Right lobe of liver (tissue), 6 donors: ENCODE measurements at regions not wholly inside any gene's neighbourhood (a gene's known extent, or its start where the extent isn't known, plus 50 kb on each side); places are given as distances from the start of the nearest gene placed in this dataset.

Experiments used
- ATAC-seq, 4 donors: fragments of 200-7000 bp; cut with Tn5 transposase; one replicate each; pipeline ENCODE4 v1.9.1; 2020; ENCODE audit warnings: mild to moderate bottlenecking in 4 of 4, moderate library complexity in 4 of 4
- DNase-seq, 3 donors: peaks; one replicate each; pipeline ENCODE4 v3.0.0-alpha.2; 2020
- H3K27ac ChIP-seq, 3 donors: fragments of 200-600 bp; one replicate each; pipeline ENCODE4 v1.8.0; 2022
- H3K27me3 ChIP-seq, 2 donors: fragments of 200-600 bp; one replicate each; pipeline ENCODE4 v1.8.0; 2022
- H3K36me3 ChIP-seq, 4 donors: fragments of 200-600 bp; sonication (generic) in 1 of 4; one replicate each; pipeline versions ENCODE4 v1.5.1 to v1.8.0; 2017 to 2022; ENCODE audit warnings: control low read depth in 1 of 4
- H3K4me1 ChIP-seq, 4 donors: fragments of 200-600 bp; sonication (generic) in 1 of 4; one replicate each; pipeline versions ENCODE4 v1.5.1 to v1.8.0; 2017 to 2022; ENCODE audit warnings: control low read depth in 1 of 4
- H3K4me3 ChIP-seq, 3 donors: fragments of 200-600 bp; one replicate each; pipeline ENCODE4 v1.8.0; 2022
- H3K9me3 ChIP-seq, 4 donors: fragments of 200-600 bp; sonication (generic) in 1 of 4; one replicate each; pipeline versions ENCODE4 v1.5.1 to v1.8.0; 2017 to 2022; ENCODE audit warnings: control low read depth in 1 of 4
- CTCF ChIP-seq, 4 donors: fragments of 200-600 bp in 3 of 4; fragments of 450-650 bp in 1 of 4; IDR thresholded peaks; one replicate each; pipeline versions ENCODE4 v1.5.1 to v1.8.0; 2016 to 2022; ENCODE audit warnings: antibody characterized with exemption in 4 of 4, mild to moderate bottlenecking in 2 of 4
- POLR2A ChIP-seq: fragments of 450-650 bp; IDR thresholded peaks from one replicate; pipeline ENCODE4 v1.6.1; 2017; ENCODE audit warnings: antibody characterized with exemption, mild to moderate bottlenecking
- WGBS: methylation state at CpG from one replicate; pipeline ENCODE4 v1.1.6; 2018; ENCODE audit warnings: low coverage, low lambda C conversion rate; ENCODE audit not compliant: insufficient coverage; ENCODE audit errors: missing lambda C conversion rate; 5-methylcytosine and 5-hydroxymethylcytosine counted together
- intact Hi-C, 2 donors: fragments of 100-400 bp; cut with DNase I; formaldehyde crosslinking; loops; one replicate each; pipeline versions ENCODE4 v1.11.2 to v1.14.1; 2022
- donor health status: DM: no; HTN: yes; CAD: no.
- donor health status: DM: no; HTN: no; CAD: no.
- donor health status: DM: no; HTN: no; CAD: no.
- donor health status: DM: no; HTN: yes; CAD: no.
- donor health status: DM: no; HTN: yes; CAD: no.

- Histone ChIP-seq H3K27ac (no peak overlapping the region), H3K4me3 (no peak overlapping the region), H3K36me3 (no peaks in the 10 kb centered on the region), H3K9me3 (no peaks in the 10 kb centered on the region), H3K27me3 (no peaks in the 10 kb centered on the region), H3K4me1 (no peaks in the 10 kb centered on the region)
- 59% methylated on average over 3 of the region's 3 CpGs for WGBS
- TF ChIP-seq CTCF (IDR thresholded peaks at IDR 0.05) (no peak), POLR2A (no peak)
- ATAC-seq (no peak), DNase-seq (no peak)
- intact Hi-C loops: no loop called here
These were observed 605.4 kb downstream of the TLE1 start for GRCh38 chr9:81083854-81084512.

- no peaks in the 10 kb centered on the region for H3K36me3 ChIP-seq
- no peak for ATAC-seq
- no peak for DNase-seq
- no peaks in the 10 kb centered on the region for H3K9me3 ChIP-seq
- no peak overlapping the region for H3K4me3 ChIP-seq
- no peaks in the 10 kb centered on the region for H3K27me3 ChIP-seq
- WGBS: 52% methylated on average over 4 of the region's 4 CpGs
- no peaks in the 10 kb centered on the region for H3K4me1 ChIP-seq
- TF ChIP-seq CTCF (IDR thresholded peaks at IDR 0.05) (no peak), POLR2A (no peak)
- intact Hi-C loops: no loop called here
- no peak overlapping the region for H3K27ac ChIP-seq
These were observed 606.3 kb downstream of the TLE1 start for GRCh38 chr9:81083067-81083466.

GRCh38 chr9:81082221-81082620 is 607.1 kb downstream of the TLE1 start:
- no peaks in the 10 kb centered on the region for H3K9me3 ChIP-seq
- no peaks in the 10 kb centered on the region for H3K4me1 ChIP-seq
- no peak for ATAC-seq
- H3K4me3 ChIP-seq: no peak overlapping the region
- H3K27ac ChIP-seq: no peak overlapping the region
- H3K36me3 ChIP-seq: no peaks in the 10 kb centered on the region
- no peaks in the 10 kb centered on the region for H3K27me3 ChIP-seq
- no peak for TF ChIP-seq POLR2A
- no peak for TF ChIP-seq CTCF (IDR thresholded peaks at IDR 0.05)
- no peak for DNase-seq
- intact Hi-C loops: no loop called here

GRCh38 chr9:81080900-81081299 is 608.4 kb downstream of the TLE1 start:
- TF ChIP-seq CTCF (IDR thresholded peaks at IDR 0.05) (no peak), POLR2A (no peak)
- Histone ChIP-seq H3K4me3 (no peak overlapping the region), H3K4me1 (no peaks in the 10 kb centered on the region), H3K27ac (no peak overlapping the region), H3K36me3 (no peaks in the 10 kb centered on the region), H3K9me3 (no peaks in the 10 kb centered on the region), H3K27me3 (no peaks in the 10 kb centered on the region)
- intact Hi-C loops: no loop called here
- no peak for DNase-seq
- ATAC-seq: no peak

GRCh38 chr9:81080185-81080584 is 609.2 kb downstream of the TLE1 start:
- Histone ChIP-seq H3K36me3 (no peaks in the 10 kb centered on the region), H3K27ac (no peak overlapping the region), H3K4me1 (no peaks in the 10 kb centered on the region), H3K9me3 (no peaks in the 10 kb centered on the region), H3K4me3 (no peak overlapping the region), H3K27me3 (no peaks in the 10 kb centered on the region)
- WGBS: 75% methylated on average over 2 of the region's 2 CpGs
- TF ChIP-seq CTCF (IDR thresholded peaks at IDR 0.05): no peak
- intact Hi-C loops: no loop called here
- ATAC-seq (no peak), DNase-seq (no peak)
